PC-3 (cell line): ENCODE measurements at regions not wholly inside any gene's neighbourhood (a gene's known extent, or its start where the extent isn't known, plus 50 kb on each side); places are given as distances from the start of the nearest gene placed in this dataset.

Experiments used
- ATAC-seq: fragments of 200-7000 bp; cut with Tn5 transposase; 2 replicates; pipeline ENCODE4 v1.9.1; 2020; ENCODE audit warnings: mild to moderate bottlenecking, moderate library complexity
- BruUV-seq: library from RNA; stranded (reverse); fragments of 400-500 nt; replicated peaks from 2 replicates; lab custom pipeline; 2021; lab: Mats Ljungman, UMichigan
- CTCF ChIA-PET: fragments of 300-600 bp; sonication (Branson Sonifier 250); formaldehyde crosslinking; loops from one replicate; lab custom pipeline; 2022; ENCODE audit warnings: antibody characterized with exemption; lab: Charles Lee
- POLR2A ChIA-PET: fragments of 300-600 bp; sonication (Branson Sonifier 250); formaldehyde crosslinking; loops from one replicate; lab custom pipeline; 2022; ENCODE audit warnings: antibody characterized with exemption; ENCODE audit not compliant: unreplicated experiment; lab: Charles Lee
- DNase-seq: peaks from one replicate; pipeline ENCODE4 v3.0.0-alpha.2; 2015
- H2AFZ ChIP-seq: fragments of 300-600 bp; sonication (generic); 2 replicates; pipeline ENCODE4 v1.6.0; 2016; ENCODE audit warnings: antibody characterized with exemption, low read length
- H3F3A ChIP-seq: fragments of 300-600 bp; sonication (generic); one replicate; pipeline ENCODE4 v1.6.0; 2017; ENCODE audit warnings: antibody characterized with exemption, low read length, control low read depth, mild to moderate bottlenecking; ENCODE audit not compliant: unreplicated experiment
- H3K27ac ChIP-seq: fragments of 300-600 bp; sonication (generic); 2 replicates; pipeline ENCODE4 v1.5.1; 2016; ENCODE audit warnings: mild to moderate bottlenecking, low read length
- H3K27me3 ChIP-seq: fragments of 300-600 bp; sonication (generic); 2 replicates; pipeline ENCODE4 v1.6.1; 2016; ENCODE audit warnings: low read length, mixed read lengths
- H3K36me3 ChIP-seq: fragments of 300-600 bp; sonication (generic); 2 replicates; pipeline ENCODE4 v1.6.1; 2016; ENCODE audit warnings: low read depth, mixed run types, low read length, mixed read lengths
- H3K4me1 ChIP-seq: fragments of 300-600 bp; sonication (generic); 2 replicates; pipeline ENCODE4 v1.5.1; 2016; ENCODE audit warnings: low read length; ENCODE audit not compliant: insufficient read depth
- H3K4me2 ChIP-seq: fragments of 300-600 bp; sonication (generic); 2 replicates; pipeline ENCODE4 v1.6.0; 2016; ENCODE audit warnings: low read length
- H3K4me3 ChIP-seq: fragments of 300-600 bp; sonication (generic); 2 replicates; pipeline ENCODE4 v1.5.1; 2016; ENCODE audit warnings: mild to moderate bottlenecking, low read length, mixed read lengths
- H3K79me2 ChIP-seq: fragments of 300-600 bp; sonication (generic); 2 replicates; pipeline ENCODE4 v1.6.1; 2017; ENCODE audit warnings: low read length, mixed read lengths
- H3K9ac ChIP-seq: fragments of 300-600 bp; sonication (generic); 2 replicates; pipeline ENCODE4 v1.6.0; 2016; ENCODE audit warnings: mild to moderate bottlenecking, low read length
- H3K9me2 ChIP-seq: fragments of 300-600 bp; sonication (generic); replicated peaks from 2 replicates; pipeline ENCODE4 v1.6.1; 2016; ENCODE audit warnings: mixed run types, low read length, mixed read lengths
- H3K9me3 ChIP-seq: fragments of 300-600 bp; sonication (generic); 2 replicates; pipeline ENCODE4 v1.6.1; 2016; ENCODE audit warnings: low read length, mixed read lengths
- H4K20me1 ChIP-seq: fragments of 300-600 bp; sonication (generic); 2 replicates; pipeline ENCODE4 v1.6.1; 2016; ENCODE audit warnings: low read length, mixed read lengths
- EZH2 ChIP-seq: fragments of 300-600 bp; sonication (generic); IDR thresholded peaks from one replicate; pipeline ENCODE4 v1.6.1; 2017; ENCODE audit warnings: antibody characterized with exemption, mild to moderate bottlenecking, low read length; ENCODE audit not compliant: unreplicated experiment
- EZH2phosphoT487 ChIP-seq: fragments of 300-600 bp; sonication (generic); IDR thresholded peaks from 2 replicates; pipeline ENCODE4 v1.6.1; 2018; ENCODE audit warnings: mild to moderate bottlenecking, antibody characterized with exemption, low read length, borderline replicate concordance
- intact Hi-C: fragments of 100-400 bp; cut with micrococcal nuclease; formaldehyde crosslinking; loops from 2 replicates; pipeline ENCODE4 v1.9.0; 2023
- TF ChIP-seq, protein P1 (sequence below): fragments of 300-600 bp; sonication (generic); conservative IDR thresholded peaks from 2 replicates; pipeline ENCODE4 v1.5.1; 2017; ENCODE audit warnings: antibody characterized with exemption, low read depth, mild to moderate bottlenecking, low read length

- BruUV-seq: no TSS peak
- intact Hi-C loops: no loop called here
- POLR2A ChIA-PET: no interaction called here
These were observed 207.0 kb upstream of the CITED2 start for GRCh38 chr6:139581485-139581865.

GRCh38 chr6:139580592-139581484 lies 206.4 kb upstream of the CITED2 start:
- Histone ChIP-seq H2AFZ (no peak overlapping the region), H3K4me1 (peaks cover 16% of the 10 kb centered on the region), H3K27ac (no peak overlapping the region), H3K4me3 (no peak overlapping the region), H3F3A (no peaks in the 10 kb centered on the region), H3K9ac (no peak overlapping the region), H3K4me2 (no peak overlapping the region), H3K9me3 (no peaks in the 10 kb centered on the region), H3K79me2 (no peaks in the 10 kb centered on the region), H3K9me2 (no peaks in the 10 kb centered on the region), H3K27me3 (no peaks in the 10 kb centered on the region), H4K20me1 (no peaks in the 10 kb centered on the region), H3K36me3 (no peaks in the 10 kb centered on the region)
- ChIA-PET POLR2A (no interaction called here), CTCF (no interaction called here)
- DNase-seq: no peak
- ATAC-seq: no peak
- intact Hi-C loops: no loop called here
- BruUV-seq: no TSS peak
- TF ChIP-seq EZH2phosphoT487: no peak
- no peak for TF ChIP-seq EZH2
- TF ChIP-seq, protein P1, sequence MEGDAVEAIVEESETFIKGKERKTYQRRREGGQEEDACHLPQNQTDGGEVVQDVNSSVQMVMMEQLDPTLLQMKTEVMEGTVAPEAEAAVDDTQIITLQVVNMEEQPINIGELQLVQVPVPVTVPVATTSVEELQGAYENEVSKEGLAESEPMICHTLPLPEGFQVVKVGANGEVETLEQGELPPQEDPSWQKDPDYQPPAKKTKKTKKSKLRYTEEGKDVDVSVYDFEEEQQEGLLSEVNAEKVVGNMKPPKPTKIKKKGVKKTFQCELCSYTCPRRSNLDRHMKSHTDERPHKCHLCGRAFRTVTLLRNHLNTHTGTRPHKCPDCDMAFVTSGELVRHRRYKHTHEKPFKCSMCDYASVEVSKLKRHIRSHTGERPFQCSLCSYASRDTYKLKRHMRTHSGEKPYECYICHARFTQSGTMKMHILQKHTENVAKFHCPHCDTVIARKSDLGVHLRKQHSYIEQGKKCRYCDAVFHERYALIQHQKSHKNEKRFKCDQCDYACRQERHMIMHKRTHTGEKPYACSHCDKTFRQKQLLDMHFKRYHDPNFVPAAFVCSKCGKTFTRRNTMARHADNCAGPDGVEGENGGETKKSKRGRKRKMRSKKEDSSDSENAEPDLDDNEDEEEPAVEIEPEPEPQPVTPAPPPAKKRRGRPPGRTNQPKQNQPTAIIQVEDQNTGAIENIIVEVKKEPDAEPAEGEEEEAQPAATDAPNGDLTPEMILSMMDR: no peak

More at GRCh38 chr6:139581485-139581865, 207.0 kb upstream of the CITED2 start:
- TF ChIP-seq EZH2: no peak
- no peak for DNase-seq
- no peak for ATAC-seq
- H4K20me1 ChIP-seq: no peaks in the 10 kb centered on the region
- H3F3A ChIP-seq: no peaks in the 10 kb centered on the region
- H3K79me2 ChIP-seq: no peaks in the 10 kb centered on the region
- no peak overlapping the region for H3K9ac ChIP-seq
- no peaks in the 10 kb centered on the region for H3K9me2 ChIP-seq
- no peak overlapping the region for H3K27ac ChIP-seq
- no peak overlapping the region for H2AFZ ChIP-seq
- H3K4me3 ChIP-seq: no peak overlapping the region
- no peaks in the 10 kb centered on the region for H3K27me3 ChIP-seq
- no peaks in the 10 kb centered on the region for H3K9me3 ChIP-seq
- no peaks in the 10 kb centered on the region for H3K36me3 ChIP-seq
- peaks cover 16% of the 10 kb centered on the region for H3K4me1 ChIP-seq
- H3K4me2 ChIP-seq: no peak overlapping the region
- CTCF ChIA-PET: no interaction called here

- Histone ChIP-seq H3K79me2 (no peaks in the 10 kb centered on the region), H3K9me3 (no peaks in the 10 kb centered on the region), H3K4me3 (no peak overlapping the region), H3K36me3 (no peaks in the 10 kb centered on the region), H3K27me3 (no peaks in the 10 kb centered on the region), H4K20me1 (no peaks in the 10 kb centered on the region), H3K4me2 (no peak overlapping the region), H3K4me1 (peaks cover 9% of the 10 kb centered on the region), H3K9ac (no peak overlapping the region), H3F3A (no peaks in the 10 kb centered on the region), H3K27ac (no peak overlapping the region), H3K9me2 (no peaks in the 10 kb centered on the region), H2AFZ (no peak overlapping the region)
- ChIA-PET POLR2A (no interaction called here), CTCF (no interaction called here)
- TF ChIP-seq EZH2phosphoT487 (no peak), EZH2 (no peak)
- TF ChIP-seq, protein P1: no peak
- intact Hi-C loops: no loop called here
- BruUV-seq: no TSS peak
- ATAC-seq: no peak
- peak; percentile 45 for DNase-seq
These were observed 203.5 kb upstream of the CITED2 start for GRCh38 chr6:139577763-139578604.
